Endothelial cell of umbilical vein (primary cell): ENCODE measurements at regions not wholly inside any gene's neighbourhood (a gene's known extent, or its start where the extent isn't known, plus 50 kb on each side); places are given as distances from the start of the nearest gene placed in this dataset.

Experiments used
- BruUV-seq: library from RNA; stranded (reverse); fragments of 400-500 nt; replicated peaks from 2 replicates; lab custom pipeline; 2021; lab: Mats Ljungman, UMichigan
- CTCF ChIA-PET: fragments of 300-600, 350-600 bp; sonication (Branson Sonifier 250); formaldehyde crosslinking; loops from one replicate; lab custom pipeline; 2021; ENCODE audit warnings: antibody characterized with exemption, inconsistent platforms; lab: Charles Lee
- POLR2A ChIA-PET: fragments of 300-600, 350-600 bp; sonication (Branson Sonifier 250); formaldehyde crosslinking; loops from one replicate; lab custom pipeline; 2021; ENCODE audit warnings: antibody characterized with exemption, inconsistent platforms; lab: Charles Lee
- DNase-seq: peaks from one replicate; pipeline ENCODE4 v3.0.0-alpha.2; 2011; ENCODE audit warnings: low read depth, low spot score
- FAIRE-seq: peaks from 2 replicates; lab custom pipeline; 2011; peaks lifted over from hg19 to GRCh38; lab: Jason Lieb, UNC
- H2AFZ ChIP-seq: 2 replicates; pipeline ENCODE4 v1.6.0; 2012; ENCODE audit warnings: low read depth, low read length, control low read depth, inconsistent platforms
- H3K27ac ChIP-seq: 2 replicates; pipeline ENCODE4 v1.5.1; 2011; ENCODE audit warnings: low read depth, mild to moderate bottlenecking, control low read depth, low read length, moderate library complexity; ENCODE audit not compliant: insufficient read depth
- H3K27me3 ChIP-seq, 2 experiments: 2 replicates each; pipeline versions ENCODE4 v1.6.0 to v1.6.1; 2011; ENCODE audit warnings: low read length in 2 of 2, mixed read lengths in 1 of 2; ENCODE audit not compliant: control insufficient read depth in 2 of 2, insufficient read depth in 2 of 2
- H3K36me3 ChIP-seq, 2 experiments: 2 replicates in 1 of 2; 3 replicates in 1 of 2; pipeline ENCODE4 v1.5.1; 2011; ENCODE audit warnings: low read length in 2 of 2, mild to moderate bottlenecking in 1 of 2, moderate library complexity in 1 of 2; ENCODE audit not compliant: control insufficient read depth in 2 of 2, insufficient read depth in 2 of 2; ENCODE audit errors: extremely low read depth in 1 of 2
- H3K4me1 ChIP-seq: 3 replicates; pipeline ENCODE4 v1.5.1; 2011; ENCODE audit warnings: mild to moderate bottlenecking, low read length; ENCODE audit not compliant: control insufficient read depth, insufficient read depth; ENCODE audit errors: extremely low read depth
- H3K4me2 ChIP-seq: 2 replicates; pipeline ENCODE4 v1.6.1; 2011; ENCODE audit warnings: low read length, control low read depth, mixed read lengths; ENCODE audit not compliant: insufficient read depth
- H3K4me3 ChIP-seq, 3 experiments: fragments of 200-600 bp in 1 of 3; sonication (generic), shearing (Covaris generic) in 1 of 3; replicated peaks in 1 of 3; 2 replicates each; pipeline ENCODE4 v1.5.1; 2011 to 2016; ENCODE audit warnings: control low read depth in 3 of 3, low read length in 3 of 3, mild to moderate bottlenecking in 2 of 3, inconsistent platforms in 1 of 3, low read depth in 1 of 3, moderate library complexity in 1 of 3; ENCODE audit not compliant: insufficient read depth in 1 of 3
- H3K79me2 ChIP-seq: 2 replicates; pipeline ENCODE4 v1.6.0; 2012; ENCODE audit warnings: low read length, inconsistent platforms; ENCODE audit not compliant: control insufficient read depth, insufficient read depth
- H3K9ac ChIP-seq: replicated peaks from 2 replicates; pipeline ENCODE3; 2011; ENCODE audit warnings: low read length, control low read depth; ENCODE audit not compliant: insufficient read depth; ENCODE audit errors: extremely low read depth
- H3K9me1 ChIP-seq: replicated peaks from 3 replicates; pipeline ENCODE4 v1.6.0; 2011; ENCODE audit warnings: mild to moderate bottlenecking, low read length; ENCODE audit not compliant: control insufficient read depth, insufficient read depth; ENCODE audit errors: extremely low read depth
- H3K9me3 ChIP-seq: replicated peaks from 2 replicates; pipeline ENCODE4 v1.5.1; 2012; ENCODE audit warnings: low read length, inconsistent platforms; ENCODE audit not compliant: control insufficient read depth, insufficient read depth
- H4K20me1 ChIP-seq: replicated peaks from 2 replicates; pipeline ENCODE3; 2011; ENCODE audit warnings: mild to moderate bottlenecking, low read length; ENCODE audit not compliant: control insufficient read depth, insufficient read depth; ENCODE audit errors: extremely low read depth
- CTCF ChIP-seq, 2 donors: IDR thresholded peaks; 1 replicate in 1 of 2; 2 replicates in 1 of 2; pipeline ENCODE4 v1.5.1; 2011; ENCODE audit warnings: low read length in 2 of 2, mild to moderate bottlenecking in 2 of 2, moderate library complexity in 2 of 2, control low read depth in 1 of 2, inconsistent platforms in 1 of 2, low read depth in 1 of 2; ENCODE audit not compliant: insufficient read depth in 1 of 2; ENCODE audit errors: extremely low read depth in 1 of 2
- EZH2 ChIP-seq: IDR thresholded peaks from 2 replicates; pipeline ENCODE4 v1.6.1; 2012; ENCODE audit warnings: borderline replicate concordance, low read depth, mild to moderate bottlenecking, moderate library complexity, low read length, inconsistent platforms; ENCODE audit not compliant: severe bottlenecking
- FOS ChIP-seq: IDR thresholded peaks from 2 replicates; pipeline ENCODE4 v1.6.1; 2011; ENCODE audit warnings: mild to moderate bottlenecking, low read length, moderate library complexity, borderline replicate concordance; ENCODE audit not compliant: insufficient read depth
- GATA2 ChIP-seq: IDR thresholded peaks from 2 replicates; pipeline ENCODE4 v1.7.0; 2011; ENCODE audit warnings: low read depth, mild to moderate bottlenecking, moderate library complexity, mixed read lengths, low read length; ENCODE audit not compliant: insufficient read length, insufficient read depth
- JUN ChIP-seq: IDR thresholded peaks from 2 replicates; pipeline ENCODE4 v1.6.1; 2011; ENCODE audit warnings: borderline replicate concordance, low read depth; ENCODE audit not compliant: insufficient read length, insufficient read depth
- MAX ChIP-seq: IDR thresholded peaks from 2 replicates; pipeline ENCODE4 v1.6.1; 2011; ENCODE audit not compliant: insufficient read depth, insufficient read length
- MYC ChIP-seq: IDR thresholded peaks from one replicate; pipeline ENCODE4 v1.6.1; 2011; ENCODE audit warnings: mild to moderate bottlenecking, low read depth, low read length
- POLR2A ChIP-seq: IDR thresholded peaks from 2 replicates; pipeline ENCODE4 v1.6.1; 2012; ENCODE audit warnings: low read depth, mild to moderate bottlenecking, control low read depth, low read length
- POLR2AphosphoS5 ChIP-seq: IDR thresholded peaks from 2 replicates; pipeline ENCODE4 v1.6.1; 2012; ENCODE audit warnings: low read depth, mild to moderate bottlenecking, control low read depth, low read length, moderate library complexity; ENCODE audit not compliant: insufficient read depth
- dilution Hi-C: fragments of 300-500 bp; cut with MboI; formaldehyde crosslinking; loops from one replicate; pipeline ENCODE4 v1.15.0; 2019; ENCODE audit warnings: low sequenced_read_pairs; ENCODE audit not compliant: extremely low pct_ligation_motif_present
- intact Hi-C: fragments of 100-400 bp; cut with micrococcal nuclease; formaldehyde crosslinking; loops from one replicate; pipeline ENCODE4 v1.10.0; 2022

GRCh38 chr3:103672346-103672745 is 1237.5 kb downstream of the ZPLD1 start:
- no TSS peak for BruUV-seq
- FAIRE-seq (no peak), DNase-seq (no peak)
- ChIA-PET POLR2A (no interaction called here), CTCF (no interaction called here)
- Histone ChIP-seq H3K9me1 (no peaks in the 10 kb centered on the region), H3K27me3 (no peaks in the 10 kb centered on the region), H4K20me1 (no peaks in the 10 kb centered on the region), H3K36me3 (no peaks in the 10 kb centered on the region), H3K27ac (no peak overlapping the region), H3K4me3 (no peak overlapping the region), H3K9ac (no peak overlapping the region), H3K9me3 (no peaks in the 10 kb centered on the region), H2AFZ (no peak overlapping the region), H3K4me2 (no peak overlapping the region), H3K4me1 (no peaks in the 10 kb centered on the region), H3K79me2 (no peaks in the 10 kb centered on the region)
- dilution Hi-C loops (no loop called here), intact Hi-C loops (no loop called here)
- TF ChIP-seq POLR2A (no peak), MYC (no peak), CTCF (IDR thresholded peaks at IDR 0.05; ENCODE audit: extremely low read depth in 1 of 2, insufficient read depth in 1 of 2, low read depth in 1 of 2, low read length in 2 of 2) (no peak), FOS (no peak)

GRCh38 chr3:103684904-103685303 is 1250.1 kb downstream of the ZPLD1 start:
- Histone ChIP-seq H3K79me2 (no peaks in the 10 kb centered on the region), H3K27me3 (no peaks in the 10 kb centered on the region), H3K27ac (no peak overlapping the region), H3K9me3 (no peaks in the 10 kb centered on the region), H4K20me1 (no peaks in the 10 kb centered on the region), H3K9me1 (no peaks in the 10 kb centered on the region), H3K4me2 (no peak overlapping the region), H2AFZ (no peak overlapping the region), H3K4me3 (no peak overlapping the region), H3K4me1 (no peaks in the 10 kb centered on the region), H3K36me3 (no peaks in the 10 kb centered on the region), H3K9ac (no peak overlapping the region)
- DNase-seq (no peak), FAIRE-seq (no peak)
- no TSS peak for BruUV-seq
- ChIA-PET POLR2A (no interaction called here), CTCF (interaction anchor here (1.0 kb wide), 1 partner anchor 10 kb away, joined by 4 read pairs; no protein-coding TSS in a partner anchor)
- intact Hi-C loops: no loop called here
- TF ChIP-seq JUN: no peak
- TF ChIP-seq EZH2: no peak
- TF ChIP-seq POLR2A: no peak
- no peak for TF ChIP-seq GATA2
- TF ChIP-seq POLR2AphosphoS5: no peak
- no peak for TF ChIP-seq MAX
- dilution Hi-C loops: no loop called here
